HL-60 (cell line): ENCODE measurements at regions not wholly inside any gene's neighbourhood (a gene's known extent, or its start where the extent isn't known, plus 50 kb on each side); places are given as distances from the start of the nearest gene placed in this dataset.

Source experiments
- DNase-seq, 2 experiments: peaks; one replicate each; pipeline ENCODE4 v3.0.0-alpha.2; 2010 to 2020; ENCODE audit warnings: low read depth in 1 of 2, low spot score in 1 of 2
- H3K27ac ChIP-seq: fragments of 250-450 bp; sonication (Bioruptor Pico); replicated peaks from 2 replicates; pipeline ENCODE4 v1.5.1; 2020; ENCODE audit warnings: mild to moderate bottlenecking, moderate library complexity
- H3K27me3 ChIP-seq: fragments of 250-450 bp; sonication (Bioruptor Pico); 2 replicates; pipeline ENCODE4 v1.5.1; 2021; ENCODE audit warnings: mild to moderate bottlenecking, moderate library complexity; ENCODE audit not compliant: insufficient read depth, poor library complexity, severe bottlenecking
- H3K4me3 ChIP-seq: replicated peaks from 2 replicates; pipeline ENCODE4 v1.5.1; 2011; ENCODE audit warnings: mild to moderate bottlenecking, control low read depth, low read length; ENCODE audit not compliant: insufficient read depth
- GABPA ChIP-seq: IDR thresholded peaks from 2 replicates; pipeline ENCODE4 v1.6.1; 2012; ENCODE audit warnings: low read depth
- POLR2AphosphoS5 ChIP-seq: IDR thresholded peaks from 2 replicates; pipeline ENCODE4 v1.6.1; 2012; ENCODE audit warnings: low read depth
- SPI1 ChIP-seq: IDR thresholded peaks from 2 replicates; pipeline ENCODE4 v1.6.1; 2012; ENCODE audit warnings: low read depth, mild to moderate bottlenecking, borderline replicate concordance
- TF ChIP-seq, protein P1 (sequence below): IDR thresholded peaks from one replicate; pipeline ENCODE4 v1.5.1; 2011; ENCODE audit warnings: low read length, control low read depth, inconsistent platforms; ENCODE audit not compliant: insufficient read depth
- TF ChIP-seq, protein P2 (sequence below): IDR thresholded peaks from 2 replicates; pipeline ENCODE4 v1.6.1; 2012; ENCODE audit warnings: low read depth; ENCODE audit not compliant: insufficient replicate concordance

DNA sequence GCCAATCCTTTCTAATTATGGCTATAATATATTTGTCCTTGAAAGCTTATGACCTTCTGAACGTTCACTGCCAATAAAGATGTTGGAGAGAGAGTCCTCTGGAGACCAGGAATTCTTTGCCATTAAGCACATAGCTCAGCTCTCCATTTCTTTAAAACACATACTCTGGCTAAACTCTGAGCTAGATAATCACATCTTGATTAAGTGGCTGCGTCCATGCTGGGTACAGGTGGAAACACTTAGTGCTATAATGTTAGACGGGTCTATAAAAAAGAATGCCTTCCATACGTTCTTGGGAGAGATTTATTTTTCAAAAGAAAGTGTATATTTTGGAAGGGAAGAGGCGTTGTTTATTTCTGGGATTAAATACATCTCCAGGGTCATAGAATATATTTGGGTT, 314.5 kb downstream of the LPIN1 start:
- DNase-seq: no peak
- no peaks in the 10 kb centered on the region for H3K27me3 ChIP-seq
- no peak overlapping the region for H3K4me3 ChIP-seq
- TF ChIP-seq GABPA (no peak), POLR2AphosphoS5 (no peak), SPI1 (no peak)
- TF ChIP-seq, protein P1, sequence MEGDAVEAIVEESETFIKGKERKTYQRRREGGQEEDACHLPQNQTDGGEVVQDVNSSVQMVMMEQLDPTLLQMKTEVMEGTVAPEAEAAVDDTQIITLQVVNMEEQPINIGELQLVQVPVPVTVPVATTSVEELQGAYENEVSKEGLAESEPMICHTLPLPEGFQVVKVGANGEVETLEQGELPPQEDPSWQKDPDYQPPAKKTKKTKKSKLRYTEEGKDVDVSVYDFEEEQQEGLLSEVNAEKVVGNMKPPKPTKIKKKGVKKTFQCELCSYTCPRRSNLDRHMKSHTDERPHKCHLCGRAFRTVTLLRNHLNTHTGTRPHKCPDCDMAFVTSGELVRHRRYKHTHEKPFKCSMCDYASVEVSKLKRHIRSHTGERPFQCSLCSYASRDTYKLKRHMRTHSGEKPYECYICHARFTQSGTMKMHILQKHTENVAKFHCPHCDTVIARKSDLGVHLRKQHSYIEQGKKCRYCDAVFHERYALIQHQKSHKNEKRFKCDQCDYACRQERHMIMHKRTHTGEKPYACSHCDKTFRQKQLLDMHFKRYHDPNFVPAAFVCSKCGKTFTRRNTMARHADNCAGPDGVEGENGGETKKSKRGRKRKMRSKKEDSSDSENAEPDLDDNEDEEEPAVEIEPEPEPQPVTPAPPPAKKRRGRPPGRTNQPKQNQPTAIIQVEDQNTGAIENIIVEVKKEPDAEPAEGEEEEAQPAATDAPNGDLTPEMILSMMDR: no peak
- TF ChIP-seq, protein P2, sequence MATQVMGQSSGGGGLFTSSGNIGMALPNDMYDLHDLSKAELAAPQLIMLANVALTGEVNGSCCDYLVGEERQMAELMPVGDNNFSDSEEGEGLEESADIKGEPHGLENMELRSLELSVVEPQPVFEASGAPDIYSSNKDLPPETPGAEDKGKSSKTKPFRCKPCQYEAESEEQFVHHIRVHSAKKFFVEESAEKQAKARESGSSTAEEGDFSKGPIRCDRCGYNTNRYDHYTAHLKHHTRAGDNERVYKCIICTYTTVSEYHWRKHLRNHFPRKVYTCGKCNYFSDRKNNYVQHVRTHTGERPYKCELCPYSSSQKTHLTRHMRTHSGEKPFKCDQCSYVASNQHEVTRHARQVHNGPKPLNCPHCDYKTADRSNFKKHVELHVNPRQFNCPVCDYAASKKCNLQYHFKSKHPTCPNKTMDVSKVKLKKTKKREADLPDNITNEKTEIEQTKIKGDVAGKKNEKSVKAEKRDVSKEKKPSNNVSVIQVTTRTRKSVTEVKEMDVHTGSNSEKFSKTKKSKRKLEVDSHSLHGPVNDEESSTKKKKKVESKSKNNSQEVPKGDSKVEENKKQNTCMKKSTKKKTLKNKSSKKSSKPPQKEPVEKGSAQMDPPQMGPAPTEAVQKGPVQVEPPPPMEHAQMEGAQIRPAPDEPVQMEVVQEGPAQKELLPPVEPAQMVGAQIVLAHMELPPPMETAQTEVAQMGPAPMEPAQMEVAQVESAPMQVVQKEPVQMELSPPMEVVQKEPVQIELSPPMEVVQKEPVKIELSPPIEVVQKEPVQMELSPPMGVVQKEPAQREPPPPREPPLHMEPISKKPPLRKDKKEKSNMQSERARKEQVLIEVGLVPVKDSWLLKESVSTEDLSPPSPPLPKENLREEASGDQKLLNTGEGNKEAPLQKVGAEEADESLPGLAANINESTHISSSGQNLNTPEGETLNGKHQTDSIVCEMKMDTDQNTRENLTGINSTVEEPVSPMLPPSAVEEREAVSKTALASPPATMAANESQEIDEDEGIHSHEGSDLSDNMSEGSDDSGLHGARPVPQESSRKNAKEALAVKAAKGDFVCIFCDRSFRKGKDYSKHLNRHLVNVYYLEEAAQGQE: no peak
- no peak overlapping the region for H3K27ac ChIP-seq

DNA sequence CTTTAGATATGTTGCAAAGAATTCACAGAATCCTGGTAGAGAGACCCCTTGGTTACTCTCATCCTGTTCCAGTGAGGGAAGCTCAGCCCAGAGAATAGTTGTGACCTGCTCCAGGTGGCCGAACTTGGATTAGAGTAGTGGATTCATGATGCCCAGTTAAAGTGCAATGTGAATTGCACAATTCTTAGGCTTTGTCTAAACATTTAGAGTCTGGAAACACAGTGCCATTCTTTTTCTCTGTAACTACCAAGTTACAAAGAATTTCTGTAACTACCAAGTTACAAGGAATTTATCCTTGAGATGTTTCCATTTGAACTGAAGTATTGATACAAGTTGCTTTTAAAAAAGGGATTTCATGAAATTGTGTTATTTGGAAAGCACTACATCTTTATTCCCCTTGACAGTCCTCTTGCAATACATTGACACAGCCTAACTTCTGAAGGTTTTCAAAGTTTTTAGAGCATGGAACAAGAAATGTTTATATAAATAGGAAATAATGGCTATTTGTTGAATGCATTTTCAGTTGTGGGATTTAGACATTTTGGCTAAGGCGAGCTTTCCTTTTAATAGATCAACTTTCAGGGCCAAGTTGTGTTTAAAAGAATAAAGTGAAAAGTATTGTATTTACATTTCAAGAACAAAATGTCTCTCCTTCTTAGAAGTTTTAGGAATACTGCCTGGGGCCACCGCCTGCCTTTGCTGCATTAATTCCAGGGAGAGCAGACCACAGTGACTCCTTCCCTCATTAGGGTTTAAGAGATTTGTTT, 315.0 kb downstream of the LPIN1 start:
- no peak overlapping the region for H3K27ac ChIP-seq
- TF ChIP-seq, protein P2: no peak
- TF ChIP-seq POLR2AphosphoS5 (no peak), GABPA (no peak)
- TF ChIP-seq, protein P1: no peak
- DNase-seq: no peak
- H3K27me3 ChIP-seq: no peaks in the 10 kb centered on the region
- H3K4me3 ChIP-seq: no peak overlapping the region

DNA sequence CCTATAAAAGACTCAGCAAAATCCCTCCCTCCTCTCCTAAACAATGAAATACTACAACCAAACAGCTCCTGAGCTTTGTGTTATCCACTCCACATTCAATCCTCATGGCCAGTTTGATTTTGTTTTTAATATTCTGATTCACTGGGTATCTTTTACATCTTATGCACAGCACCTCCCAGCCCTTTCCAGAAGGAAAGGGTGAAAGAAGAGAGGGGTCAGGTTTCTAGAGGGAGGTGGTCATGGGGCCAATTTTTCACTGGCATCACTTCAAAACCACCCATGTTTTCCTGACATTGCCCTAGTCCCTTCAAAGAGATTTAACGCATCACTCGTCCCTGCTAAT, 315.6 kb downstream of the LPIN1 start:
- TF ChIP-seq POLR2AphosphoS5 (no peak), GABPA (no peak), SPI1 (no peak)
- TF ChIP-seq, protein P2: no peak
- TF ChIP-seq, protein P1: no peak
- DNase-seq: no peak
- Histone ChIP-seq H3K27ac (no peak overlapping the region), H3K4me3 (no peak overlapping the region), H3K27me3 (no peaks in the 10 kb centered on the region)
